ENCODE measurements at regions not wholly inside any gene's neighbourhood (a gene's known extent, or its start where the extent isn't known, plus 50 kb on each side); places are given as distances from the start of the nearest gene placed in this dataset.

DNA sequence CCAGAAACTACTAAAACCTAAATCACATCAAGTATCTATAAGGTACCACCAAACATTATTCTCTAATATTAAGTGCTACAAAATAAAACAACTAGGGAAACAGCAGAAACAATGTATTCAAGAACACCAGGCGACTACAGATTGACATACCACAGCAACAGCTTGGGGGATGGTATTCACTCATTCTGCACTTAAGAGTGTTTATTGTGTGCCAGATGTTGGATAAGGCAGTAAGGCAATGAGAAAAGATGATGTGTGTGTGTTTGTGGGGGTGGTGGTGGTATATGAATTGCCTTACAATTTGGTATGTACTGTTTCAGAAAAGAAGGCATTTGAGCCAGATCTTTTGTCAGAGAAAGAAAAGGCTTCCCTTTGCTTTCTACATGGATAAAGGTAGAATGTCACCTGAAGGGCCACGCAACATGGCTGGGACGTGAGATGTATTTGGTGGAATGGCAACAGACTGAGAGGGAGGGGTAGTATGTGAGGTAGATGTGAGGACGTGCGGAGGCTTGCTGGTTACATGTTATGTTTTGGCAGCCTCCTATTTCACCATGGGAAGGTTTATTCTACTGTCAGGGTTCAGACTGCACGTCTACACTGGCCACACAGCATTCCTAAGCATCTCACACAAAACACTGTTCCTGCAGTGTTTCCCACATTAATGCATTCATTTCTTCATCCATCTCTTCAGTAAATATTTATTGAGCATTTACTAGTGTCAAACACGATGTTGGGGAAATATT, 300.7 kb downstream of the KLF12 start:
- TF ChIP-seq, protein P1, sequence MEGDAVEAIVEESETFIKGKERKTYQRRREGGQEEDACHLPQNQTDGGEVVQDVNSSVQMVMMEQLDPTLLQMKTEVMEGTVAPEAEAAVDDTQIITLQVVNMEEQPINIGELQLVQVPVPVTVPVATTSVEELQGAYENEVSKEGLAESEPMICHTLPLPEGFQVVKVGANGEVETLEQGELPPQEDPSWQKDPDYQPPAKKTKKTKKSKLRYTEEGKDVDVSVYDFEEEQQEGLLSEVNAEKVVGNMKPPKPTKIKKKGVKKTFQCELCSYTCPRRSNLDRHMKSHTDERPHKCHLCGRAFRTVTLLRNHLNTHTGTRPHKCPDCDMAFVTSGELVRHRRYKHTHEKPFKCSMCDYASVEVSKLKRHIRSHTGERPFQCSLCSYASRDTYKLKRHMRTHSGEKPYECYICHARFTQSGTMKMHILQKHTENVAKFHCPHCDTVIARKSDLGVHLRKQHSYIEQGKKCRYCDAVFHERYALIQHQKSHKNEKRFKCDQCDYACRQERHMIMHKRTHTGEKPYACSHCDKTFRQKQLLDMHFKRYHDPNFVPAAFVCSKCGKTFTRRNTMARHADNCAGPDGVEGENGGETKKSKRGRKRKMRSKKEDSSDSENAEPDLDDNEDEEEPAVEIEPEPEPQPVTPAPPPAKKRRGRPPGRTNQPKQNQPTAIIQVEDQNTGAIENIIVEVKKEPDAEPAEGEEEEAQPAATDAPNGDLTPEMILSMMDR (IDR thresholded peaks at IDR 0.05; ENCODE audit: borderline replicate concordance, insufficient read depth, low read depth, low read length) = no peak
- no peak overlapping the region for H3K4me3 ChIP-seq (ENCODE audit: low read depth, low read length)

DNA sequence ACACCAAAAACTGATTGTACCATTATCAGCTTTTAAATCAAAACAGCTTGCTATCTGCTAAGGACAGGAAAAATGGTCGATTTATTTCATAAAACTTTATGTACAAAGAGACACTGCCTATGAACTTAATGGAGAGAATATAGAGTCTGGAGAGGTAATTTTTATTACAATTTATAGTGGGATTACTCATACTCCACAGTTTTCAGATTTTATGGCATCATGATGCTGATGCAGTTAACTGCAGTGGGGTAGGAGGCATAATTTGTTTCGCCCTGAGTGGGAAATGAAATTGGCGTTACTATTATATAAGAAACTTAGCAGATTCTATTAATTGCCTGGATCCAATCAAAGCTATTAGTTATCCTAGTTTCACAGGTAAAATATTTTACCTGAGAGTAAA, 301.4 kb downstream of the KLF12 start:
- TF ChIP-seq, protein P1 (IDR thresholded peaks at IDR 0.05; ENCODE audit: borderline replicate concordance, insufficient read depth, low read depth, low read length) = no peak
- no peak overlapping the region for H3K4me3 ChIP-seq (ENCODE audit: low read depth, low read length)

DNA sequence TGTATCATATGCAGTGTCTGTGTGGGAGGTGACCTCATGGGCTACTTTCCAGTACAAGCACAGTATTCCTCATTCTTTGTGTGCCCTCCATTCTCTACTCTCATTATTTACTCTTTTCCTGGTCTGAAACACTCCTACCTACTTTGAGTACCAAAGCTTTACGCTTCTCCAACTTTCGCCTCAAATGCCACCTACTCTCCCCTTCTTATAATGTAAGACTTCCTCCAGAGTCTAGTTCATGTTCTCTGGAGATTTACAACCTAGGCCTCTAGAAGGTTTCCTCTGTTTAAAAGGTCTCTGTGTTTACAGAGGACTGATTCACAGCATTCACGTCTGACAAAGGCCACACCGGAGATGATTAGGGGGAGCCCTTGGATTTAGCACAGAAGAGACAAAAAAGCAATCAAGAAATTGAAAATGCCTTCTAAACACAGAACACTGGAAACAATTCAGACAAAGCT, 302.0 kb downstream of the KLF12 start:
- H3K4me3 ChIP-seq (ENCODE audit: low read depth, low read length) = no peak overlapping the region
- TF ChIP-seq, protein P1 (IDR thresholded peaks at IDR 0.05; ENCODE audit: borderline replicate concordance, insufficient read depth, low read depth, low read length) = no peak

DNA sequence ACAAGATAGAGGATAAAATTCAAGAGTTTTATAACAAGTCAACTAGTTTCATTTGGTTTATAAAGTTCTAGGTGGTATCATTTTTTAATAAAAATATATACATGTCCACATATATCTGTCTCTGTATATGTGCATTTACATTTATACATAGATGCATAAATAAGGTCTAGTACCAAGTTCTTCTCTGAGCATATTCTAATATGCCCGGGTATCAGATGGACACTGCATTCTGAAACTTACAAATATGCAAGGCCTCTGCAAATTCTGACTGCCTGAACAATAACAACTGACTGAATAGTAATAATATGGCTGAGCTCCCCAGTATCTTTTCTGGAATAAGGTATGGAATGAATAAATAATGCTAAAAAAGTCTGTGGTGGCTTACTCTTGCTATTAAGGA, 304.8 kb downstream of the KLF12 start:
- TF ChIP-seq, protein P1 (IDR thresholded peaks at IDR 0.05; ENCODE audit: borderline replicate concordance, insufficient read depth, low read depth, low read length) = no peak
- no peak overlapping the region for H3K4me3 ChIP-seq (ENCODE audit: low read depth, low read length)

DNA sequence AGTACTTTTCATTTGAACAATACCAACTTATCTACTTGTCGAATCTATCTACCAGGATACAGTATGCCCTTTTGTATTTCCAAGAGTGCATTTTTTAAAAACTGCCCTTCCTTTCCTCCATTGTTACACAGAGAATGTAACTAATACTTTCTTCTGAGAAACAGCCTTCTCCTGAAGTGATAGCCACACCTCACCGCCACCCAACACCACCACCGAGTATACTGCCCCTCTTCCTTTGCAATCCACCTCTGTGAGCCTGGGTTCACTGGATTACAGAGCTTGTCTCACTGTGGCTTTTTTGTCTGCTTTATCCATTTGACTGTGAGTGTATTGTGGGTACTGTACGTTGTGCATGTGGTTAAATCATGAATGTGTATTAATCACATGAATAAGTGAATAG, 305.4 kb downstream of the KLF12 start:
- TF ChIP-seq, protein P1 (IDR thresholded peaks at IDR 0.05; ENCODE audit: borderline replicate concordance, insufficient read depth, low read depth, low read length) = no peak
- H3K4me3 ChIP-seq (ENCODE audit: low read depth, low read length) = no peak overlapping the region

DNA sequence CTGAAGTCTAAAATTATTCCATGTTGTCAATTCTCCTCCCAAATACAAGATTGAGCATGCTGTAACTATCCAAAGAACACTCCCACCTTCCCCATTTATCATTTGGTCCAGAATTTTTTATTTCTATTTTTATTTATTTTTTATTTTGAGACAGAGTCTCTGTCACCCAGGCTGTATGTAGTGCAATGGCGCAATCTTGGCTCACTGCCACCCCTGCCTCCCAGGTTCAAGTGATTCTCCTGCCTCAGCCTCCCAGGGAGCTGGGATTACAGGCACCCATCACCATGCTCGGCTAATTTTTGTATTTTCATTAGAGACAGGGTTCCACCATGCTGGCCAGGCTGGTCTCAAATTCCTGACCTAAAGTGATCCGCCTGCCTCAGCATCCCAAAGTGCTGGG, 306.8 kb downstream of the KLF12 start:
- TF ChIP-seq, protein P1 (IDR thresholded peaks at IDR 0.05; ENCODE audit: borderline replicate concordance, insufficient read depth, low read depth, low read length) = no peak
- no peak overlapping the region for H3K4me3 ChIP-seq (ENCODE audit: low read depth, low read length)

DNA sequence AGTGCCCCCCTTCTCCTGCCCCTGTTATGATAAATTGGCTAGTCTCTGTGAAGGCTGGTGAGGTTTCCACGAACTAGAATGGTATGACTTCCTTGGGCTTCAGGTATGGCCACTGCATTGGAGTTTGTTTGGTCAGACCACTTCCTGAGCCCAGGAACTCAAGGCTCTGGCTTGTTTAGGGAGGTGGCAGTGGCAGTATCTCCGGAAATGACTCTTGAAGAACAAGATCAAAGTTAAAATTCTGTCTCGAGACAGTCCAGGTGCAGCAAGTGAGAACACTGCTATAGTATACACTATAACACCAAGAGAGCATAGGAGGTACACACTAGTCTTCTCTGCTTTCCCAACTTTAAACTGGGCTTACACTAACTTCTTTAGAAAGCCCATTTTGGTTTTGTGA, 309.1 kb downstream of the KLF12 start:
- no peak overlapping the region for H3K4me3 ChIP-seq (ENCODE audit: low read depth, low read length)
- TF ChIP-seq, protein P1 (IDR thresholded peaks at IDR 0.05; ENCODE audit: borderline replicate concordance, insufficient read depth, low read depth, low read length) = no peak

All from GM12875 (cell line).